ENCODE measurements at regions not wholly inside any gene's neighbourhood (a gene's known extent, or its start where the extent isn't known, plus 50 kb on each side); places are given as distances from the start of the nearest gene placed in this dataset.

- H3K27ac ChIP-seq (ENCODE audit: low read depth, low read length, poor library complexity, severe bottlenecking), result no peak overlapping the region
- no TSS peak for BruUV-seq (replicated peaks)
- no peak for DNase-seq (ENCODE audit: low spot score)
- H3K9me3 ChIP-seq (ENCODE audit: low read depth, low read length, poor library complexity, severe bottlenecking), result no peaks in the 10 kb centered on the region
- POLR2A ChIA-PET (ENCODE audit: low non-redundant PET), result no interaction called here
- H3K27me3 ChIP-seq (replicated peaks; ENCODE audit: insufficient read depth, low read depth, low read length, poor library complexity), result no peaks in the 10 kb centered on the region
- H3K4me1 ChIP-seq (ENCODE audit: insufficient read depth, low read length, poor library complexity, severe bottlenecking), result no peaks in the 10 kb centered on the region
- no peak overlapping the region for H3K4me3 ChIP-seq (ENCODE audit: low read depth, low read length, poor library complexity, severe bottlenecking)
- TF ChIP-seq CTCF (conservative IDR thresholded peaks at IDR 0.05; ENCODE audit: low read depth, low read length), result no peak
- no peak for TF ChIP-seq EZH2 (IDR thresholded peaks at IDR 0.05; ENCODE audit: borderline replicate concordance, low read depth, low read length, poor library complexity, severe bottlenecking)
- intact Hi-C loops (cut with micrococcal nuclease; ENCODE audit: unreplicated experiment), result no loop called here
- no peaks in the 10 kb centered on the region for H3K36me3 ChIP-seq (ENCODE audit: insufficient read depth, low read length, poor library complexity, severe bottlenecking)
- CTCF ChIA-PET, result no interaction called here
These were observed 66.9 kb upstream of the C15orf39 start for GRCh38 chr15:75134748-75135147.

DNA sequence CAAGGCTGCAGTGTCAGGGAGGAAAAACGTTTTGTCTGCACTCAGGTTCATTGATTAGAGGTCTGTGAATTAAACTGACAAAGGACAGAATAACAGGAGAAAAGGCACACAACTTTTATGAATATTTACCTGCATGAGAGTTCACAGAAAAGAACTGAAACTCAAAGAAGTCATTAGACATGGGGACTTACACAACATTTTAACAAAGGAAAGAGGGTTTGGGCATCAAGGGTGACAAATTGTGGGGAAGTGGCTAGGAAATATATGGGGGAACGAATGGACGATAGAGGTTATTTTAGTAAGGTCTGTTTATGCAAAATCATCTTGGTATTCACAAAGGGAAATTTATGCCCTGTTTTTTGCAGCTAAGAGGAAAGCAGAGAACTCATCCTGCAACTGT is 65.6 kb upstream of the C15orf39 start:
- H3K4me3 ChIP-seq (ENCODE audit: low read depth, low read length, poor library complexity, severe bottlenecking), result no peak overlapping the region
- ChIA-PET POLR2A (ENCODE audit: low non-redundant PET) (no interaction called here), CTCF (no interaction called here)
- H3K9me3 ChIP-seq (ENCODE audit: low read depth, low read length, poor library complexity, severe bottlenecking), result no peaks in the 10 kb centered on the region
- intact Hi-C loops (cut with micrococcal nuclease; ENCODE audit: unreplicated experiment), result no loop called here
- no peaks in the 10 kb centered on the region for H3K4me1 ChIP-seq (ENCODE audit: insufficient read depth, low read length, poor library complexity, severe bottlenecking)
- no TSS peak for BruUV-seq (replicated peaks)
- no peaks in the 10 kb centered on the region for H3K36me3 ChIP-seq (ENCODE audit: insufficient read depth, low read length, poor library complexity, severe bottlenecking)
- no peaks in the 10 kb centered on the region for H3K27me3 ChIP-seq (replicated peaks; ENCODE audit: insufficient read depth, low read depth, low read length, poor library complexity)
- DNase-seq (ENCODE audit: low spot score), result no peak
- H3K27ac ChIP-seq (ENCODE audit: low read depth, low read length, poor library complexity, severe bottlenecking), result no peak overlapping the region
- TF ChIP-seq CTCF (conservative IDR thresholded peaks at IDR 0.05; ENCODE audit: low read depth, low read length), result no peak
- TF ChIP-seq EZH2 (IDR thresholded peaks at IDR 0.05; ENCODE audit: borderline replicate concordance, low read depth, low read length, poor library complexity, severe bottlenecking), result no peak

DNA sequence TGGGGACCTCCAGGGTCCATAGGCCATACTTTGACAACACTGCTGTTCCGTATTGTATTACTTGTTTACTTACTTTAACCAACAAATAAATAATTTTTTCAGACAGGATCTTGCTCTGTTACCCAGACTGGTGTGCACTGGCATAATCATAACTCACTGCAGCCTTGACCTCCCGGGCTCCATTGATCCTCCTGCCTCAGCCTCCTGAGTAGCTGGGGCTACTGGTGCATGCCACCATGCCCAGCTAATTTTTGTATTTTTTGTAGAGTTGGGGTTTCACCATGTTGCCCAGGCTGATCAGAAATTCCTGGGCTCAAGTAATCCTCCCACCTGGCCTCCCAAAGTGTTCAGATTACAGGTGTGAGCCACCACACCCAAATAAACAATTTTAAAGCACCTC is 64.9 kb upstream of the C15orf39 start:
- Histone ChIP-seq H3K27ac (ENCODE audit: low read depth, low read length, poor library complexity, severe bottlenecking) (no peak overlapping the region), H3K4me3 (ENCODE audit: low read depth, low read length, poor library complexity, severe bottlenecking) (no peak overlapping the region), H3K27me3 (replicated peaks; ENCODE audit: insufficient read depth, low read depth, low read length, poor library complexity) (no peaks in the 10 kb centered on the region), H3K9me3 (ENCODE audit: low read depth, low read length, poor library complexity, severe bottlenecking) (no peaks in the 10 kb centered on the region), H3K4me1 (ENCODE audit: insufficient read depth, low read length, poor library complexity, severe bottlenecking) (no peaks in the 10 kb centered on the region), H3K36me3 (ENCODE audit: insufficient read depth, low read length, poor library complexity, severe bottlenecking) (no peaks in the 10 kb centered on the region)
- BruUV-seq (replicated peaks), result no TSS peak
- no peak for DNase-seq (ENCODE audit: low spot score)
- no peak for TF ChIP-seq CTCF (conservative IDR thresholded peaks at IDR 0.05; ENCODE audit: low read depth, low read length)
- TF ChIP-seq EZH2 (IDR thresholded peaks at IDR 0.05; ENCODE audit: borderline replicate concordance, low read depth, low read length, poor library complexity, severe bottlenecking), result no peak
- intact Hi-C loops (cut with micrococcal nuclease; ENCODE audit: unreplicated experiment), result no loop called here
- POLR2A ChIA-PET (ENCODE audit: low non-redundant PET), result no interaction called here
- CTCF ChIA-PET, result no interaction called here

Measured in A673 (cell line).